ENCODE measurements at regions not wholly inside any gene's neighbourhood (a gene's known extent, or its start where the extent isn't known, plus 50 kb on each side); places are given as distances from the start of the nearest gene placed in this dataset.

GRCh38 chr10:4138146-4138721 lies 353.2 kb upstream of the KLF6 start:
- Histone ChIP-seq H3K4me3 (ENCODE audit: low read depth, low read length) (no peak overlapping the region), H3K36me3 (ENCODE audit: control insufficient read depth, insufficient read depth, low read length) (no peaks in the 10 kb centered on the region), H3K27me3 (ENCODE audit: control insufficient read depth, insufficient read depth, low read length) (no peaks in the 10 kb centered on the region)
- ChIA-PET POLR2A (no interaction called here), CTCF (interaction anchor here (0.7 to 1.0 kb wide), 2 partner anchors 8 to 928 kb away, joined by 3 read pairs; no protein-coding TSS in a partner anchor)
- DNase-seq (ENCODE audit: low read depth) = no peak
- TF ChIP-seq CTCF (IDR thresholded peaks at IDR 0.05; ENCODE audit: insufficient read depth, low read depth, low read length) = no peak

GRCh38 chr10:4137299-4137698 lies 352.3 kb upstream of the KLF6 start:
- no peaks in the 10 kb centered on the region for H3K36me3 ChIP-seq (ENCODE audit: control insufficient read depth, insufficient read depth, low read length)
- ChIA-PET POLR2A (no interaction called here), CTCF (no interaction called here)
- no peak for TF ChIP-seq CTCF (IDR thresholded peaks at IDR 0.05; ENCODE audit: insufficient read depth, low read depth, low read length)
- H3K27me3 ChIP-seq (ENCODE audit: control insufficient read depth, insufficient read depth, low read length) = no peaks in the 10 kb centered on the region
- no peak overlapping the region for H3K4me3 ChIP-seq (ENCODE audit: low read depth, low read length)
- no peak for DNase-seq (ENCODE audit: low read depth)

- no peaks in the 10 kb centered on the region for H3K36me3 ChIP-seq (ENCODE audit: control insufficient read depth, insufficient read depth, low read length)
- H3K27me3 ChIP-seq (ENCODE audit: control insufficient read depth, insufficient read depth, low read length) = no peaks in the 10 kb centered on the region
- no peak for DNase-seq (ENCODE audit: low read depth)
- ChIA-PET CTCF (no interaction called here), POLR2A (no interaction called here)
- no peak for TF ChIP-seq CTCF (IDR thresholded peaks at IDR 0.05; ENCODE audit: insufficient read depth, low read depth, low read length)
- no peak overlapping the region for H3K4me3 ChIP-seq (ENCODE audit: low read depth, low read length)
Observed at GRCh38 chr10:4136121-4136520, 351.1 kb upstream of the KLF6 start.

GRCh38 chr10:4132216-4132556 lies 347.2 kb upstream of the KLF6 start:
- Histone ChIP-seq H3K27me3 (ENCODE audit: control insufficient read depth, insufficient read depth, low read length) (no peaks in the 10 kb centered on the region), H3K36me3 (ENCODE audit: control insufficient read depth, insufficient read depth, low read length) (no peaks in the 10 kb centered on the region), H3K4me3 (ENCODE audit: low read depth, low read length) (no peak overlapping the region)
- ChIA-PET POLR2A (interaction anchor here (0.6 to 1.2 kb wide), 5 partner anchors 212 to 495 kb away, joined by 6 to 15 read pairs (median 13); partner anchors contain the start of gene KLF6), CTCF (no interaction called here)
- TF ChIP-seq CTCF (IDR thresholded peaks at IDR 0.05; ENCODE audit: insufficient read depth, low read depth, low read length) = no peak
- no peak for DNase-seq (ENCODE audit: low read depth)

GRCh38 chr10:4131407-4132215 lies 346.6 kb upstream of the KLF6 start:
- no peaks in the 10 kb centered on the region for H3K27me3 ChIP-seq (ENCODE audit: control insufficient read depth, insufficient read depth, low read length)
- ChIA-PET POLR2A (interaction anchor here (0.5 to 1.2 kb wide), 6 partner anchors 9 to 496 kb away, joined by 3 to 15 read pairs (median 10); partner anchors contain the start of gene KLF6), CTCF (interaction anchor here (0.6 to 1.7 kb wide), 2 partner anchors 12 to 155 kb away, joined by 3 to 5 read pairs; no protein-coding TSS in a partner anchor)
- peak; percentile 93 for DNase-seq (ENCODE audit: low read depth)
- no peak overlapping the region for H3K4me3 ChIP-seq (ENCODE audit: low read depth, low read length)
- no peak for TF ChIP-seq CTCF (IDR thresholded peaks at IDR 0.05; ENCODE audit: insufficient read depth, low read depth, low read length)
- no peaks in the 10 kb centered on the region for H3K36me3 ChIP-seq (ENCODE audit: control insufficient read depth, insufficient read depth, low read length)
